Activated T-cell treated with anti-CD3 and anti-CD28 coated beads for 24 hours (primary cell): ENCODE measurements at regions not wholly inside any gene's neighbourhood (a gene's known extent, or its start where the extent isn't known, plus 50 kb on each side); places are given as distances from the start of the nearest gene placed in this dataset.

Experiments used
- DNase-seq: peaks from one replicate; pipeline ENCODE4 v3.0.0-alpha.2; 2020; ENCODE audit warnings: low read depth

- DNase-seq: no peak
Observed at GRCh38 chr12:19829100-19829853, 390.0 kb downstream of the AEBP2 start.

GRCh38 chr12:19830446-19830845 is 391.2 kb downstream of the AEBP2 start:
- no peak for DNase-seq

GRCh38 chr12:19833775-19834501 is 394.6 kb downstream of the AEBP2 start:
- DNase-seq: peak; percentile 16

- DNase-seq: no peak
Observed at GRCh38 chr12:19834592-19834991, 395.3 kb downstream of the AEBP2 start.

GRCh38 chr12:19836056-19836455 is 396.8 kb downstream of the AEBP2 start:
- no peak for DNase-seq

GRCh38 chr12:19836456-19836855 is 397.2 kb downstream of the AEBP2 start:
- no peak for DNase-seq

- no peak for DNase-seq
Observed at GRCh38 chr12:19837543-19837942, 398.3 kb downstream of the AEBP2 start.

- DNase-seq: no peak
Observed at GRCh38 chr12:19841451-19841850, 402.2 kb downstream of the AEBP2 start.

- no peak for DNase-seq
Observed at GRCh38 chr12:19842116-19842515, 402.8 kb downstream of the AEBP2 start.

- DNase-seq: no peak
Observed at GRCh38 chr12:19844224-19844623, 404.9 kb downstream of the AEBP2 start.

- DNase-seq: no peak
Observed at GRCh38 chr12:19846574-19846973, 407.3 kb downstream of the AEBP2 start.

GRCh38 chr12:19847294-19848059 is 408.2 kb downstream of the AEBP2 start:
- no peak for DNase-seq

GRCh38 chr12:19848421-19848820 is 409.1 kb downstream of the AEBP2 start:
- no peak for DNase-seq

- no peak for DNase-seq
Observed at GRCh38 chr12:19849208-19849607, 409.9 kb downstream of the AEBP2 start.

GRCh38 chr12:19850346-19851065 is 411.2 kb downstream of the AEBP2 start:
- no peak for DNase-seq

- DNase-seq: no peak
Observed at GRCh38 chr12:19852100-19852855, 413.0 kb downstream of the AEBP2 start.

- no peak for DNase-seq
Observed at GRCh38 chr12:19855851-19856250, 416.6 kb downstream of the AEBP2 start.

- DNase-seq: no peak
Observed at GRCh38 chr12:19856389-19856788, 417.1 kb downstream of the AEBP2 start.

GRCh38 chr12:19857204-19857603 is 417.9 kb downstream of the AEBP2 start:
- DNase-seq: no peak

- DNase-seq: no peak
Observed at GRCh38 chr12:19867151-19867550, 427.9 kb downstream of the AEBP2 start.

GRCh38 chr12:19867970-19868369 is 428.7 kb downstream of the AEBP2 start:
- no peak for DNase-seq
